ENCODE measurements at regions not wholly inside any gene's neighbourhood (a gene's known extent, or its start where the extent isn't known, plus 50 kb on each side); places are given as distances from the start of the nearest gene placed in this dataset.

DNA sequence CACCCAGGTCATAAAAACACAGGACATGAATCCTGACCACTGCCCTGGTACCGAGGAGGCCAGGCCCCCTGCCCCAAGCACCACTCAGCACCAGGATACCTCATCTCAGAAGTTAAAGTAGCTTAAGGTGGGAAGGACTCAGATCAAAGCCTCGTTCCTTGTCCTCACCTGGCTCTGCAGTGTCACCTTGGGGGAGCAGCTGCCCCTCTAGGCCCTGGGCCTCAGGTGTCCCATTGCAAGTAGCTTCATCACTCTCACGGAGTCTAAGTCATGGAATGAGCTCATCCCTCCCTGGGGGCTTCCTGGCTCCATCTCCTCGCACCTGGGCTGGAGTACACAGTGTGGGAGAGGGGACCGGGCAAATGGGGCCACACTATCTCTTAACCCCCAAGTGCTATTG, 148.0 kb downstream of the TPRA1 start:
- TF ChIP-seq CTCF (IDR thresholded peaks at IDR 0.05 in 8 of 11, conservative IDR thresholded peaks at IDR 0.05 in 3 of 11) (no peak), POLR2AphosphoS5 (IDR thresholded peaks at IDR 0.05) (no peak), POLR2A (IDR thresholded peaks at IDR 0.05) (no peak)
